ENCODE measurements at regions not wholly inside any gene's neighbourhood (a gene's known extent, or its start where the extent isn't known, plus 50 kb on each side); places are given as distances from the start of the nearest gene placed in this dataset.

GRCh38 chr13:65843314-65843731, 1386.8 kb downstream of the PCDH9 start:
- no peak for DNase-seq
- Histone ChIP-seq H3K9me3 (replicated peaks; ENCODE audit: insufficient read depth, low read length) (no peaks in the 10 kb centered on the region), H3K9ac (ENCODE audit: low read length) (no peak overlapping the region), H3K4me1 (ENCODE audit: low read length) (no peaks in the 10 kb centered on the region), H3K79me2 (ENCODE audit: low read length) (no peaks in the 10 kb centered on the region), H3K36me3 (replicated peaks; ENCODE audit: insufficient read depth, low read length) (no peaks in the 10 kb centered on the region), H3K27ac (ENCODE audit: low read length) (no peak overlapping the region), H4K20me1 (ENCODE audit: insufficient read depth, low read length) (no peaks in the 10 kb centered on the region), H3K9me2 (replicated peaks; ENCODE audit: insufficient read depth, low read length) (no peaks in the 10 kb centered on the region), H3K4me3 (ENCODE audit: low read length) (no peak overlapping the region), H2AFZ (ENCODE audit: low read length) (no peak overlapping the region), H3F3A (ENCODE audit: insufficient read depth, low read length) (no peaks in the 10 kb centered on the region), H3K27me3 (replicated peaks; ENCODE audit: insufficient read depth, low read length) (no peaks in the 10 kb centered on the region), H3K4me2 (ENCODE audit: low read depth, low read length) (no peak overlapping the region)
- TF ChIP-seq, protein P1, sequence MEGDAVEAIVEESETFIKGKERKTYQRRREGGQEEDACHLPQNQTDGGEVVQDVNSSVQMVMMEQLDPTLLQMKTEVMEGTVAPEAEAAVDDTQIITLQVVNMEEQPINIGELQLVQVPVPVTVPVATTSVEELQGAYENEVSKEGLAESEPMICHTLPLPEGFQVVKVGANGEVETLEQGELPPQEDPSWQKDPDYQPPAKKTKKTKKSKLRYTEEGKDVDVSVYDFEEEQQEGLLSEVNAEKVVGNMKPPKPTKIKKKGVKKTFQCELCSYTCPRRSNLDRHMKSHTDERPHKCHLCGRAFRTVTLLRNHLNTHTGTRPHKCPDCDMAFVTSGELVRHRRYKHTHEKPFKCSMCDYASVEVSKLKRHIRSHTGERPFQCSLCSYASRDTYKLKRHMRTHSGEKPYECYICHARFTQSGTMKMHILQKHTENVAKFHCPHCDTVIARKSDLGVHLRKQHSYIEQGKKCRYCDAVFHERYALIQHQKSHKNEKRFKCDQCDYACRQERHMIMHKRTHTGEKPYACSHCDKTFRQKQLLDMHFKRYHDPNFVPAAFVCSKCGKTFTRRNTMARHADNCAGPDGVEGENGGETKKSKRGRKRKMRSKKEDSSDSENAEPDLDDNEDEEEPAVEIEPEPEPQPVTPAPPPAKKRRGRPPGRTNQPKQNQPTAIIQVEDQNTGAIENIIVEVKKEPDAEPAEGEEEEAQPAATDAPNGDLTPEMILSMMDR (IDR thresholded peaks at IDR 0.05; ENCODE audit: low read length), result no peak
- TF ChIP-seq EZH2 (optimal IDR thresholded peaks at IDR 0.05; ENCODE audit: low read depth, low read length), result no peak
- no peak for TF ChIP-seq EZH2phosphoT487 (IDR thresholded peaks at IDR 0.05; ENCODE audit: low read length)

- H4K20me1 ChIP-seq (ENCODE audit: insufficient read depth, low read length), result no peaks in the 10 kb centered on the region
- H3K79me2 ChIP-seq (ENCODE audit: low read length), result no peaks in the 10 kb centered on the region
- no peak overlapping the region for H3K27ac ChIP-seq (ENCODE audit: low read length)
- H3K4me1 ChIP-seq (ENCODE audit: low read length), result no peaks in the 10 kb centered on the region
- H3K4me2 ChIP-seq (ENCODE audit: low read depth, low read length), result no peak overlapping the region
- H3K9me2 ChIP-seq (replicated peaks; ENCODE audit: insufficient read depth, low read length), result no peaks in the 10 kb centered on the region
- H3F3A ChIP-seq (ENCODE audit: insufficient read depth, low read length), result no peaks in the 10 kb centered on the region
- H3K9me3 ChIP-seq (replicated peaks; ENCODE audit: insufficient read depth, low read length), result no peaks in the 10 kb centered on the region
- H2AFZ ChIP-seq (ENCODE audit: low read length), result no peak overlapping the region
- no peaks in the 10 kb centered on the region for H3K27me3 ChIP-seq (replicated peaks; ENCODE audit: insufficient read depth, low read length)
- no peak overlapping the region for H3K9ac ChIP-seq (ENCODE audit: low read length)
- TF ChIP-seq EZH2phosphoT487 (IDR thresholded peaks at IDR 0.05; ENCODE audit: low read length) (no peak), EZH2 (optimal IDR thresholded peaks at IDR 0.05; ENCODE audit: low read depth, low read length) (no peak)
- TF ChIP-seq, protein P1 (IDR thresholded peaks at IDR 0.05; ENCODE audit: low read length), result no peak
- no peaks in the 10 kb centered on the region for H3K36me3 ChIP-seq (replicated peaks; ENCODE audit: insufficient read depth, low read length)
- H3K4me3 ChIP-seq (ENCODE audit: low read length), result no peak overlapping the region
- no peak for DNase-seq
These were observed 1389.0 kb downstream of the PCDH9 start for GRCh38 chr13:65841156-65841555.

GRCh38 chr13:65836066-65836465, 1394.1 kb downstream of the PCDH9 start:
- no peaks in the 10 kb centered on the region for H3K27me3 ChIP-seq (replicated peaks; ENCODE audit: insufficient read depth, low read length)
- H3K9me3 ChIP-seq (replicated peaks; ENCODE audit: insufficient read depth, low read length), result no peaks in the 10 kb centered on the region
- no peaks in the 10 kb centered on the region for H4K20me1 ChIP-seq (ENCODE audit: insufficient read depth, low read length)
- no peak overlapping the region for H3K27ac ChIP-seq (ENCODE audit: low read length)
- H3K36me3 ChIP-seq (replicated peaks; ENCODE audit: insufficient read depth, low read length), result no peaks in the 10 kb centered on the region
- no peaks in the 10 kb centered on the region for H3K9me2 ChIP-seq (replicated peaks; ENCODE audit: insufficient read depth, low read length)
- H3K79me2 ChIP-seq (ENCODE audit: low read length), result no peaks in the 10 kb centered on the region
- no peak overlapping the region for H3K4me3 ChIP-seq (ENCODE audit: low read length)
- no peak for DNase-seq
- no peak overlapping the region for H3K4me2 ChIP-seq (ENCODE audit: low read depth, low read length)
- H3K9ac ChIP-seq (ENCODE audit: low read length), result no peak overlapping the region
- no peaks in the 10 kb centered on the region for H3K4me1 ChIP-seq (ENCODE audit: low read length)
- no peaks in the 10 kb centered on the region for H3F3A ChIP-seq (ENCODE audit: insufficient read depth, low read length)
- no peak for TF ChIP-seq EZH2 (optimal IDR thresholded peaks at IDR 0.05; ENCODE audit: low read depth, low read length)
- TF ChIP-seq, protein P1 (IDR thresholded peaks at IDR 0.05; ENCODE audit: low read length), result no peak
- H2AFZ ChIP-seq (ENCODE audit: low read length), result no peak overlapping the region

Measured in MM.1S (cell line).